D721Med (cell line): ENCODE measurements at regions not wholly inside any gene's neighbourhood (a gene's known extent, or its start where the extent isn't known, plus 50 kb on each side); places are given as distances from the start of the nearest gene placed in this dataset.
"Not testable (repeated sequence)": the region's sequence is repeated elsewhere in the genome, so short reads cannot be mapped to it uniquely, and the experiment has no call there.

Experiments
- DNase-seq: peaks from one replicate; pipeline ENCODE4 v3.0.0; 2011; ENCODE audit warnings: low spot score; ENCODE audit not compliant: insufficient read length
- FAIRE-seq: peaks from 2 replicates; lab custom pipeline; 2011; peaks lifted over from hg19 to GRCh38; lab: Jason Lieb, UNC
- TF ChIP-seq, protein P1 (sequence below): IDR thresholded peaks from 2 replicates; pipeline ENCODE4 v1.5.1; 2012; ENCODE audit warnings: mild to moderate bottlenecking, control low read depth; ENCODE audit not compliant: insufficient read depth; ENCODE audit errors: missing control alignments

DNA sequence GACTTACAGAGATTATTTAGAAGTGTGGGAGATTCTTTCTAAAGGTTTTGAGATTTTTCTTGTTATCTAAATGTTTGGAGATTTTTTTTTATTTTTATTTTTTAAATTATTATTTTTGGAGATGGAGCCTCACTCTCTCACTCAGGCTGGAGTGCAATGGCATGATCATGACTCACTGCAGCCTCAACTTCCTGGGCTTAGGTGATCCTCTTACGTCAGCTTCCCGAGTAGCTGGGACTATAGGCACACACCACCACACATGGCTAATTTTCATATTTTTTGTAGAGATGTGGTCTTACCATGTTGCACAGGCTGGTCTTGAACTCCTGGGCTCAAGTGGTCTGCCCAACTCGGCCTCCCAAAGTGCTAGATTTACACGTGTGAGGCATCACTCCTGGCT, 694.5 kb downstream of the TLE1 start:
- FAIRE-seq (no peak), DNase-seq (no peak)
- TF ChIP-seq, protein P1, sequence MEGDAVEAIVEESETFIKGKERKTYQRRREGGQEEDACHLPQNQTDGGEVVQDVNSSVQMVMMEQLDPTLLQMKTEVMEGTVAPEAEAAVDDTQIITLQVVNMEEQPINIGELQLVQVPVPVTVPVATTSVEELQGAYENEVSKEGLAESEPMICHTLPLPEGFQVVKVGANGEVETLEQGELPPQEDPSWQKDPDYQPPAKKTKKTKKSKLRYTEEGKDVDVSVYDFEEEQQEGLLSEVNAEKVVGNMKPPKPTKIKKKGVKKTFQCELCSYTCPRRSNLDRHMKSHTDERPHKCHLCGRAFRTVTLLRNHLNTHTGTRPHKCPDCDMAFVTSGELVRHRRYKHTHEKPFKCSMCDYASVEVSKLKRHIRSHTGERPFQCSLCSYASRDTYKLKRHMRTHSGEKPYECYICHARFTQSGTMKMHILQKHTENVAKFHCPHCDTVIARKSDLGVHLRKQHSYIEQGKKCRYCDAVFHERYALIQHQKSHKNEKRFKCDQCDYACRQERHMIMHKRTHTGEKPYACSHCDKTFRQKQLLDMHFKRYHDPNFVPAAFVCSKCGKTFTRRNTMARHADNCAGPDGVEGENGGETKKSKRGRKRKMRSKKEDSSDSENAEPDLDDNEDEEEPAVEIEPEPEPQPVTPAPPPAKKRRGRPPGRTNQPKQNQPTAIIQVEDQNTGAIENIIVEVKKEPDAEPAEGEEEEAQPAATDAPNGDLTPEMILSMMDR = no peak

DNA sequence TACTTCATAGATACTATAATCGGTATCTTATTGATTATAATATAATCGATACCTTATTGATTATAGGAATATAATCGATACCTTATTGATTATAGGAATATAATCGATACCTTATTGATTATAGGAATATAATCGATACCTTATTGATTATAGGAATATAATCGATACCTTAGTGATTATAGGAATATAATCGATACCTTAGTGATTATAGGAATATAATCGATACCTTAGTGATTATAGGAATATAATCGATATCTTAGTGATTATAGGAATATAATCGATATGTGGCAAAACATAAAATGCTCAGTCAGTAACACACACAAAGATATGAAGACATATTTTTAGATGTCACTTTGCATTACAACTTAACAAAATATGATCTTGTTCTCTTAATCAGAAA, 703.8 kb downstream of the TLE1 start:
- FAIRE-seq = peak; percentile 32
- DNase-seq = not testable (repeated sequence)

DNA sequence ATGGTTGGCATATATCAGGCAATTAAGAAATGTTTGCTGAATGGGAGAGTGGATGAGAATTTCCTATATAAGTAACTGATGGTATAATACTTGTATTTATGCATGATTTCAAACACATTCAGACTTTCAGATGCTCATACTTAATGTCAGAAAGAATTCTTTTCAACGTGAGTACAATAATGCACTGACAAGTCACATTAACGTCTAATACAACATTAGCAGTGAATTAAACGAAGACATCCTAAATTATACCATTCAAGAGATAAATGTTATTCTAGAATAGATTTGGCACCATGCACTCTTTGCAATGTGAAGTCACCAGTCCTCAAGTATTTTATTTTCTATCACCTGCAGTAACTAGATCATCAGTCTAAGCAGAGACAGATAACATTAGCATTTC, 712.9 kb downstream of the TLE1 start:
- DNase-seq = no peak
- no peak for FAIRE-seq
- TF ChIP-seq, protein P1 = no peak

- not testable (repeated sequence) for FAIRE-seq, DNase-seq
Measured at GRCh38 chr9:80970377-80970776, 719.0 kb downstream of the TLE1 start.

GRCh38 chr9:80968611-80969010, 720.7 kb downstream of the TLE1 start:
- no peak for DNase-seq
- no peak for FAIRE-seq

GRCh38 chr9:80964914-80965313, 724.4 kb downstream of the TLE1 start:
- TF ChIP-seq, protein P1 = no peak
- DNase-seq (no peak), FAIRE-seq (no peak)

More at GRCh38 chr9:80968611-80969010, 720.7 kb downstream of the TLE1 start:
- TF ChIP-seq, protein P1 = no peak

GRCh38 chr9:80964374-80964773, 725.0 kb downstream of the TLE1 start:
- TF ChIP-seq, protein P1 = no peak
- FAIRE-seq = no peak
- DNase-seq = no peak

DNA sequence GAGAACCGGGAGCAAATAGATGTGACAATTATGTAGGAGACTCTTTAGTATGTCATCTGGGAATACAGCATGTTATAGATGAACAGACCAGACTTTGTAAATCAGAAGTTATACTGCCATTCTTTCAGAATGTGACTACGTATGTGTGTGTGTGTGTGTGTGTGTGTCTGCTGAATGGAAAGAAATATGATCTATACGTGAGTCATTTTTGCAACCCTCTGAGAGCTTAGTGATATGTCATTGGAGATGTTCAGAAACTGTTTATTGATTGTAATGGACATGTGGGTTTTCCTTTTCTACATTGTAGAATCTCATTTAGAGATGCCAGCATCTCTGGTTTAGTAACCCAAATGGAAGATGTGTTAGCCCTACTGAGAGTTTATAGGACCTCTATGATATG, 731.5 kb downstream of the TLE1 start:
- no peak for FAIRE-seq
- DNase-seq = no peak
- TF ChIP-seq, protein P1 = no peak
